ENCODE measurements at regions not wholly inside any gene's neighbourhood (a gene's known extent, or its start where the extent isn't known, plus 50 kb on each side); places are given as distances from the start of the nearest gene placed in this dataset.

DNA sequence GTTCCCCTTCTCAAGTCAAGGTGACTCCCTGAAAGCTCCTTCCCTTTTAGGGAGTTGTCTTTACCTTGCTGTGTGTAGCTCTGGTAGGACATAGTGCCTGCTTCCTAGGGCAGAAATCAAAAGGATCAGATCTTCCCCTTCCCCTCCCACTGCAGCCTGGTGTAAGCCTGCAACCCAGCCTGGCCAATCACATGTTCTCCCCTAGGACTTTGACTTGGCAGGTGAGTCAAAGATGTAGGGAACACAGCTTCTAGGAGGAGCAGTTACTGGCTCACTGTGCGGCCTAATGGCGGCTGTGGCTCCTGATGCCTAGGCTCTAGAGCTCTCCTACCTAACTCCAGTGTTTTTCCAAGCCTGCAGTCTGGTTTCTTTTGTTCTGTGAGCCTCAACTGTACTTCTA lies 103.9 kb downstream of the AASDH start:
- ATAC-seq (no peak), DNase-seq (ENCODE audit: low spot score) (no peak), FAIRE-seq (no peak)
- Histone ChIP-seq H3K4me2 (ENCODE audit: low read depth, low read length) (no peak overlapping the region), H4K20me1 (ENCODE audit: insufficient read depth, low read length) (no peaks in the 10 kb centered on the region), H3K4me3 (replicated peaks in 1 of 3; ENCODE audit: insufficient read depth in 1 of 3, low read depth in 2 of 3, low read length in 3 of 3) (no peak overlapping the region), H3K4me1 (ENCODE audit: insufficient read depth, low read length) (no peaks in the 10 kb centered on the region), H3K79me2 (ENCODE audit: insufficient read depth, low read length) (no peaks in the 10 kb centered on the region), H3K36me3 (replicated peaks in 1 of 2; ENCODE audit: control insufficient read depth in 1 of 2, insufficient read depth in 2 of 2, low read length in 2 of 2) (no peaks in the 10 kb centered on the region), H3K9ac (ENCODE audit: insufficient read depth, low read depth, low read length) (no peak overlapping the region), H2AFZ (ENCODE audit: low read length) (no peak overlapping the region), H3K9me3 (ENCODE audit: low read length) (no peaks in the 10 kb centered on the region), H3K27ac (ENCODE audit: extremely low read length, insufficient read depth, low read length) (no peak overlapping the region), H3K27me3 (ENCODE audit: control insufficient read depth in 1 of 2, insufficient read depth in 2 of 2, low read length in 2 of 2) (no peaks in the 10 kb centered on the region; a peak in 1 of 5 replicates)
- WGBS (ENCODE audit: low lambda C conversion rate) = 80% methylated on average over 1 of the region's 2 CpGs
- in situ Hi-C loops (cut with HindIII; ENCODE audit: extremely low pct_ligation_motif_present, low pct_unique_long_range_greater_than_20kb) (no loop called here), intact Hi-C loops (cut with micrococcal nuclease; ENCODE audit: unreplicated experiment) (no loop called here)
- ChIA-PET CTCF (ENCODE audit: low intra/inter-chr PET ratio, low total read pairs) (no interaction called here), POLR2A (no interaction called here)
- no TSS peak for BruUV-seq (replicated peaks)
- no peak for TF ChIP-seq ZNF773 (CRISPR knock-in tag; IDR thresholded peaks at IDR 0.05; ENCODE audit: borderline replicate concordance)
- TF ChIP-seq ZNF331 (CRISPR knock-in tag; IDR thresholded peaks at IDR 0.05) = no peak
- TF ChIP-seq ZNF777 (CRISPR knock-in tag; IDR thresholded peaks at IDR 0.05) = no peak
- TF ChIP-seq, protein P1, sequence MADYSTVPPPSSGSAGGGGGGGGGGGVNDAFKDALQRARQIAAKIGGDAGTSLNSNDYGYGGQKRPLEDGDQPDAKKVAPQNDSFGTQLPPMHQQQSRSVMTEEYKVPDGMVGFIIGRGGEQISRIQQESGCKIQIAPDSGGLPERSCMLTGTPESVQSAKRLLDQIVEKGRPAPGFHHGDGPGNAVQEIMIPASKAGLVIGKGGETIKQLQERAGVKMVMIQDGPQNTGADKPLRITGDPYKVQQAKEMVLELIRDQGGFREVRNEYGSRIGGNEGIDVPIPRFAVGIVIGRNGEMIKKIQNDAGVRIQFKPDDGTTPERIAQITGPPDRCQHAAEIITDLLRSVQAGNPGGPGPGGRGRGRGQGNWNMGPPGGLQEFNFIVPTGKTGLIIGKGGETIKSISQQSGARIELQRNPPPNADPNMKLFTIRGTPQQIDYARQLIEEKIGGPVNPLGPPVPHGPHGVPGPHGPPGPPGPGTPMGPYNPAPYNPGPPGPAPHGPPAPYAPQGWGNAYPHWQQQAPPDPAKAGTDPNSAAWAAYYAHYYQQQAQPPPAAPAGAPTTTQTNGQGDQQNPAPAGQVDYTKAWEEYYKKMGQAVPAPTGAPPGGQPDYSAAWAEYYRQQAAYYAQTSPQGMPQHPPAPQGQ (CRISPR knock-in tag; IDR thresholded peaks at IDR 0.05; ENCODE audit: borderline replicate concordance) = no peak
- no peak for TF ChIP-seq SOX13 (IDR thresholded peaks at IDR 0.05)
- no peak for TF ChIP-seq SOX13 (CRISPR knock-in tag; conservative IDR thresholded peaks at IDR 0.05 in 1 of 2, IDR thresholded peaks at IDR 0.05 in 1 of 2)
- no peak for TF ChIP-seq KLF16 (CRISPR knock-in tag; IDR thresholded peaks at IDR 0.05)
- no peak for TF ChIP-seq ZNF253 (CRISPR knock-in tag; IDR thresholded peaks at IDR 0.05; ENCODE audit: borderline replicate concordance)
- no peak for TF ChIP-seq ELF3 (CRISPR knock-in tag; IDR thresholded peaks at IDR 0.05)
- TF ChIP-seq ZFP36L1 (CRISPR knock-in tag; IDR thresholded peaks at IDR 0.05) = no peak
- no peak for TF ChIP-seq SPEN (CRISPR knock-in tag; IDR thresholded peaks at IDR 0.05; ENCODE audit: low read depth)
- TF ChIP-seq ZNF7 (CRISPR knock-in tag; IDR thresholded peaks at IDR 0.05) = no peak
- TF ChIP-seq, protein P2, sequence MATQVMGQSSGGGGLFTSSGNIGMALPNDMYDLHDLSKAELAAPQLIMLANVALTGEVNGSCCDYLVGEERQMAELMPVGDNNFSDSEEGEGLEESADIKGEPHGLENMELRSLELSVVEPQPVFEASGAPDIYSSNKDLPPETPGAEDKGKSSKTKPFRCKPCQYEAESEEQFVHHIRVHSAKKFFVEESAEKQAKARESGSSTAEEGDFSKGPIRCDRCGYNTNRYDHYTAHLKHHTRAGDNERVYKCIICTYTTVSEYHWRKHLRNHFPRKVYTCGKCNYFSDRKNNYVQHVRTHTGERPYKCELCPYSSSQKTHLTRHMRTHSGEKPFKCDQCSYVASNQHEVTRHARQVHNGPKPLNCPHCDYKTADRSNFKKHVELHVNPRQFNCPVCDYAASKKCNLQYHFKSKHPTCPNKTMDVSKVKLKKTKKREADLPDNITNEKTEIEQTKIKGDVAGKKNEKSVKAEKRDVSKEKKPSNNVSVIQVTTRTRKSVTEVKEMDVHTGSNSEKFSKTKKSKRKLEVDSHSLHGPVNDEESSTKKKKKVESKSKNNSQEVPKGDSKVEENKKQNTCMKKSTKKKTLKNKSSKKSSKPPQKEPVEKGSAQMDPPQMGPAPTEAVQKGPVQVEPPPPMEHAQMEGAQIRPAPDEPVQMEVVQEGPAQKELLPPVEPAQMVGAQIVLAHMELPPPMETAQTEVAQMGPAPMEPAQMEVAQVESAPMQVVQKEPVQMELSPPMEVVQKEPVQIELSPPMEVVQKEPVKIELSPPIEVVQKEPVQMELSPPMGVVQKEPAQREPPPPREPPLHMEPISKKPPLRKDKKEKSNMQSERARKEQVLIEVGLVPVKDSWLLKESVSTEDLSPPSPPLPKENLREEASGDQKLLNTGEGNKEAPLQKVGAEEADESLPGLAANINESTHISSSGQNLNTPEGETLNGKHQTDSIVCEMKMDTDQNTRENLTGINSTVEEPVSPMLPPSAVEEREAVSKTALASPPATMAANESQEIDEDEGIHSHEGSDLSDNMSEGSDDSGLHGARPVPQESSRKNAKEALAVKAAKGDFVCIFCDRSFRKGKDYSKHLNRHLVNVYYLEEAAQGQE (IDR thresholded peaks at IDR 0.05; ENCODE audit: borderline replicate concordance in 1 of 2, low read depth in 1 of 2, low read length in 2 of 2) = no peak

Measured in HepG2 (cell line).